ENCODE measurements at regions not wholly inside any gene's neighbourhood (a gene's known extent, or its start where the extent isn't known, plus 50 kb on each side); places are given as distances from the start of the nearest gene placed in this dataset.

DNA sequence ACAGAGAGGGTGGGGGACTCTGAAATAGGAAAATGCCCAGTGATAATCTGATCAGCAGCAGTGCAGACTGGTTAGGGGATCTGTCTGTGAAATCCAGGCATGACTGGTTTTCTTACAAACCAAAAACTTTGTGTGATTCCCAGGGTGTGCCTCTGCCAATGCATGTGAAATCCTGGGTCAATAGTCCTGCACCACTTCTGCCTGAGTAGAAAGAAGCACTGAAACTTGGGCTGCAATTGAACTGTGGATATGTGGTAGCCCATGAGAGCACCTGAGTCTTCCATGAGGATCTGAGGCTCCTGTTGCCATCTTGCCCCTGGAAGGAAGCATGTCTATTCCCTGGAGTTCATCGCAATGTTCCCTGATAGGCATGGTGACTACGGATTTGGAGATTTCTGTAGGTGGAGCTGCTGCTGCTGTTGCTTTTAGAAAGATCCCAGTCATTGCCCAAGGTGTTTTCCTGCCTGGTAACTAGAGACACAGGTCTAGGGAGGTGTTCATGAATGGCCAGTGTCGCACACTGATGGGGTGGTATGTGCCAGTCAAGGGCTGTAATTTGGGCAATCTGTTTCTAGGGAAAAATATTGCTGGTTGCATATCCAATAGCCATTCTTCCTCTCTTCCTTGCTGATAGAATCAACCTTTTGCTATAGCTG lies 146.7 kb downstream of the CARTPT start:
- DNase-seq (ENCODE audit: low read depth) = no peak

DNA sequence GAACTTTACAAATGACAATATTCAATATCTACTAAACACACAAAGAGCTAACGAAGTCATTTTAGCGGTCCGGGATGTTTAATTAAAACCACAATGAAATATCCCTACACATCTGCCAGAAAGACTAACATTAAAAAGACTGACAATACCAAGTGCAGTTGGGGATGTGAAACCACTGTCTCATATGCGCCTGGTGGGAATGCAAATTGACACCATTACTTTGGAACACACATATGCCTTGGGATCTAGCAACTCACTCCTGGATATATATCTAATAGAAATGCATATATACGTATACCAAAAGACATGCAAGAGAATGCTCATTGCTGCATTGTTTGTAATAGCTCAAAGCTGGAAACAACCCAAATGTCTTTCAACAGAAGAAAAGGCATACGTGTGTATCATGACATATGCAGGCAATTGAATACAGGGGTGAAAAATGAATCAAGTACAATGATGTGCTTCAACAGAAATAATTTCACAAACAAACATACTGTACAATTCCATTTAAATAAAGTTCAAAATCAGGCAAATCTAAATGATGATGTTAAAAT lies 153.3 kb downstream of the CARTPT start:
- no peak for DNase-seq (ENCODE audit: low read depth)

DNA sequence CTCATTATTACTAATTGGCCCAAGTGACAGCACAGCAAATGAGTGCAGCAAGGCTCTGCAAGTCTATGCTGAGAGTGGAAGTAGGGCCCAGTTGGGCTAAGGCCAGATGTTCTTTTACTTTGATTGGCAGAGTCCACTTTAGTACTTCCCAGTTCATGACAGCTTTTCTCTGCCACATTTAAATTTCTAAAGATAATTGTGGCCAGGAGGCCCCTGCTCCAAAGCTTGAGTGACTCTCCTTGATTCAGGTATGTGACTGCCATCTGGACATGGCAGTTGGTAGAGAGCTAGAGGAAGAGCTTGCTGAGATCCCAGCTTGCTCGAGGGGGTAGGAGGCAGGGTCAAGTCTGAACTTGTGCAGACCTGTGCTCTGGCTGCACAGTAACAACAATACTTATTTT lies 154.1 kb downstream of the CARTPT start:
- no peak for DNase-seq (ENCODE audit: low read depth)

DNA sequence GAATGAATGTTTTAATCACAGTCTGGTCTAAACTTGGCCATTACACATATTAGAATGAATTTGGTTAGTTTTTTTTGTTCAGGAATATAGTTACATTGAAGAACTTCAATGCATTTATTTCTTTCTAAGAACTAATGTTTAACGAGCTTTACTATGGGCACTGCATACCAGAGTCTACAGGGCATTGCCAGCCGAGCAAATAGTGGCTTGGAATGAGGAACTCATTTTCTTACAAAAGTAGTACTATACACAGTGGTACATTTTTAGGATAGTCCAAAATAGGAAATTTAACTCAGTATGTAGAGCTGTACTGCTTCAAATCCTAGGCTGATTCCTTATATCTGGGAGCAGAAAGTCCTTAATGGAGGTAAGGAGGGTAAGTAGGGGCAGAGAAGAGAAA lies 155.4 kb downstream of the CARTPT start:
- DNase-seq (ENCODE audit: low read depth) = no peak

DNA sequence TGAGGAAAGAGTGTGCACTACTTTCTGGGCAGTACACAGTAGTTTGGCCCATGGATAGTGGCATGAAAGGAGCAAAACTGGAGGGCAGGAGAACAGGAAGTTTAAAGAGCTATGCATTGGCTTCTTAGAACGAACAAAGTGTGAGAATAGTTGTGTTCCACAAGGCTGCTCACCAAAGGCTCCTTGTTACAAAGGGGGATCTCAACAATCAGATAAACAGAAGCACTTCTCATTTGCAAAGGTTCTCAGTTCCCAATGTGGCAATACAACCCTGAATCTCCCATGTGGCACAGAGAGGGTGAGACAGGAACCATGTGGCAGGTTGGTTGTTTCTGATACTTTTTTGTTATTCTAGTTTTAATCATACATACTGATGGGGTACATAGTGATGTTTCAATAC lies 158.4 kb downstream of the CARTPT start:
- no peak for DNase-seq (ENCODE audit: low read depth)

DNA sequence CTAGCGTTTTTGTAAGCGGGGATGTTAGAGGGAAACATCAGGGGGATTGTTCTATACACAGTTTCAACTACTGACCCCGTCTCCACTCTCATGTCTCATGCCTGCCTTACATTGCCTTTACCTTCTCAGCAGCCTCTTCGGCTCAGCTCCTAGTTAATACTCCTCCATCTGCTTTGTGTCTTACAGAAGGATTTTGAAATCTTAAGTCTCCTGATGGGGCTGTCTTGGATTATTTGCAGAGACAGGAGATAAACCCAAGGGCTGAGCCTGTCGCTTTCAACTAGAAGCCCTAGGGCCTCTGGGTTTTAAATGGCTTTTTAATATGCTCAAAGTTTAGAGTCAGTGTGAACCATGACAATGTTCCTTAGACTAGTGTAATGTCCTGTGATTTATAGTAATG lies 161.5 kb downstream of the CARTPT start:
- DNase-seq (ENCODE audit: low read depth) = no peak

DNA sequence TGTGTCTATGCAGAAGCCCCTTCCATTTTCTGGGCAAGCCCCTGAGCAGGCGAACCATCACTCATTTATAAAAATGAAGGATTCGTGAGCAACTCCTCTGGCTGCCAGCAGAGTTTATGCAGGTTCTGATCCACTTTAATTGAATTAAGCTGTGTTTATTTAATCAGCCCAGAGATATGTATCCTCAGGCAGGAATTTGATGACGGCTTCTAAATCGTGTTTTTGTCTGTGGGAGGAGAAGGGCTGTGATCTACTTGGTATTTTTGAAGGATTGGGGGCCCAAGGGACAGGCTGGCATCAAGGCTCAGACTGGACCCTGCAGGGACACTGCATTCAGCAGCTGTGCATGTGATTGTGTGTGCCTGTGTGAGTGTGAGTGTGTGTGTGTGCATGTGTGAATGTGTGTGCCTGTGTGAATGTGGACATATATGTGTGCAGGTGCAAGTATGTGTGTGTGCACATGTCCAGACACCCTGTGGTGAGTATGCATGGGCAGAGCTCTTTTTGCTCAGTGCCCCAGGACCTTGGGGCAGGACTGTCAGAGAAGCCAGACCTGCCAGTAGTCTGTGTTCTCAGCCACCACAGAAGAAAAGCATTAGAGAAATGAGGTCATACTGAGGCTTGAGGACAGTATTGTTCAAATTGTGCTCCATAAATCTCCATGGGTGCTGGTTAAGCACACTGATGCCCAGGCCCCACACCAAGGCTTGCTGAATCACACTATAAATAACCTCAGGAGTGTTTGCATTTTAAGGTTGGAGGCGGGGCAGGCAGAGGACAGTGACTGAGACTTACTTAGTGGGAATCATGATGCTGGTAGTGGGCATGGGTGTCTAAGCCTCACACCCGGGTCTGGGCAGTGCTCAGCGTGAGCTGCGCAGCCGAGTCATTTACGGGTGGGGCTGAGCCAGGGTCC lies 164.0 kb downstream of the CARTPT start:
- DNase-seq (ENCODE audit: low read depth) = no peak

DNA sequence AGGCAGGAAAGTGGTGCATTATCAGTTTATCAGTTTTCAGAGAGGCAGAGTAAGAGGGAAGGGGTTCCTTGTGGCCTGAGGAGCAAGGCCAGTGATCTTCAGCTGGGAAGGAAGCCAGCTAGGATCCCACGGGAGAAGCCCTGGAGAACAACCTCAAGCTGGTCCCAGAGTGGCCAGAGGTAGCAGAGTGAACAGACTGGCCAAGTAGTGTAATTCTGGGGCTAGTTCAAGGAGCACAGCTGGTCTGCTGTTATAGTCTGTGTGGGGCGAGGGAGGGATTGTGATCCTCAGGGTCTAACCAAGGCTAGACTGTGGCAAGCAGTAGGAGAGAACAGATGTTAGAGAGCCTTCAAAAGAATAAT lies 164.6 kb downstream of the CARTPT start:
- DNase-seq (ENCODE audit: low read depth) = no peak

DNA sequence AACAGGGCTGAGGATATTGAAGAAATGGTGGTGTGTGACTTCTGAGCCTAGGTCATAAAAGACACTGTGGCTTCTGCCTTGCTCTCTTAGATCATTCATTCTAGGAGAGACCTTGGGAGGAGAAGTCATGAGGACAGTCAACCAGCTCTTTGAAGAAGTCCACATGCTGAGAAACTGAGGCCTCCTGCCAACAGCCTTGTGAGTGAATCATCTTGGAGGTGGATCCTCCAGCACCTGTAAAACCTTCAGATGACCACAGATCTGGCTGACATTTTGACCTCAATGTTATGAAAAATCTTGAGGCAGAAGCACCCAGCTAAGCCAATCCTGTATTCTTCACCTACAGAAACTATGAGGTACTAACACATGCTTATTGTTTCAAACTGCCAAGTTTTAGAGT lies 165.9 kb downstream of the CARTPT start:
- DNase-seq (ENCODE audit: low read depth) = no peak

DNA sequence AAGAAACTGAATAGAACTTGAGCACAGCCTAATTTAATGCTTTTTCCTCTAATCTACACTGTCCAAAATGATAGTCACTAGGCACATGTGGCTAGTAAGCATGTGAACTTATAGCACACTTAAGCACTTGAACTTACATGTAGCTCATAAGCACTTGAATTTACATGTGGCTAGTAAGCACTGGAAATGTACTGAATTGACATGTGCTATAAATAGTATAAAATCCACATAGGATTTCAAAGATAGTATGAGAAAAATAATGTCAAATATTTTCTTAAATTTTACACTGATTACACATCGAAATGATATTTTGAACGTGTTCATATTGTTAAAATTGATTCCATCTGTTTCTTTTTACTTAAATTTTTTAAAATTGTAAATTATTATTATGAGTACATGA lies 167.3 kb downstream of the CARTPT start:
- DNase-seq (ENCODE audit: low read depth) = no peak

DNA sequence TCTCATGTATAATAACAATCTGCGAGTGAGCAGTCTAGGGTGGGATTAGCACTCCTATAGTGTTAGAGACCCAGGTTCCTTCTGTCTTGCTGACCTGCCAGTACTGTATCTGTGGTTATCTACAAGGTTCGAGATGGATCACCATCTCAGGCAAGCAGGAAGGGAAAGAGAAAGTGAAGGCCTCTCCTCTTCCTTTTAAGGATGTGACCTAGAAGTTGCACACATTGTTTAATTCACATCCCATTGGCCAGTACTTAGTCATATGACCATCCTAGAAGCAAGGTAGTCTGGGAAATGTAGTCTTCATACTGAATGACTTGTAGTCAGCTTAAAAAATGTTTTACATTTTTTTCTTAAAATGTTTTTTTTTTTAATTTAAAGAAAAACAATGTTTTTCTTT lies 168.6 kb downstream of the CARTPT start:
- no peak for DNase-seq (ENCODE audit: low read depth)

DNA sequence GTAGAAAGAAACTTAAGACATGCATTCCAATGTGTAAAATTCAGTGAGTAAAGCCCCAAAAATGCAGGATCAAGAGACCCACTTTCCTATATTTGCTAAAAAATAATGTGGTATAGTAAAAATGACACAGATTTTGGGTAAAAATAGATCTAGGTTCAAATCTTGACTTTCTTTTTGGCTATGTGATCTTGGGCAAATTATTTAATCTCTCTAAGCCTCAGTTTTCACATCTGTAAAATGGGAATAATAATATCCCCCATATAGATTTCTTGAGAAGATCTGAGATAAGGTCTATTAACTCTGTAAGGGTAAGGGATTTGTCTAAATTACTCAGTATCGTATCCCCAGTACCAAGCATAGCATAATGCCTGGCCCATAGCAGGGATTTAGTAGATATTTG lies 172.3 kb downstream of the CARTPT start:
- DNase-seq (ENCODE audit: low read depth) = no peak

DNA sequence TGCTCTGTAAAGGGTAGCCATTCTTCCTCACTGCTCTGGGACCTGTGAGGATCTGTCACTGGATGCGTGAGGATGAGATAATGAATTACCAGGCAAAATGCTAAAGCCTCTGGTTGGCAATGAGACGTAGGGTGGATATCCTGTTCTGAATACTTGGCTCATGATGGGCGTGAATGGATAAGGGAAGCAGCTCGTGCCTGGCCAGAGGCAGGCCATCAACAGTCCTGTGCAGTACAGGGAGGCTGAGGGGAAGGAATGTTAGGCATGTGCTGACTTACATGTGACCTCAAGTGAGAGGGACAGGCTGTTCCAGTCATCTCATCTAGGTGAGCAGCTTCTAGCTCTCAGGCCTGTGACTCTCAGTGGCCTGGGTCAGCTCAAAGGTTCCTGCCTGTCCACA lies 172.8 kb downstream of the CARTPT start:
- no peak for DNase-seq (ENCODE audit: low read depth)

DNA sequence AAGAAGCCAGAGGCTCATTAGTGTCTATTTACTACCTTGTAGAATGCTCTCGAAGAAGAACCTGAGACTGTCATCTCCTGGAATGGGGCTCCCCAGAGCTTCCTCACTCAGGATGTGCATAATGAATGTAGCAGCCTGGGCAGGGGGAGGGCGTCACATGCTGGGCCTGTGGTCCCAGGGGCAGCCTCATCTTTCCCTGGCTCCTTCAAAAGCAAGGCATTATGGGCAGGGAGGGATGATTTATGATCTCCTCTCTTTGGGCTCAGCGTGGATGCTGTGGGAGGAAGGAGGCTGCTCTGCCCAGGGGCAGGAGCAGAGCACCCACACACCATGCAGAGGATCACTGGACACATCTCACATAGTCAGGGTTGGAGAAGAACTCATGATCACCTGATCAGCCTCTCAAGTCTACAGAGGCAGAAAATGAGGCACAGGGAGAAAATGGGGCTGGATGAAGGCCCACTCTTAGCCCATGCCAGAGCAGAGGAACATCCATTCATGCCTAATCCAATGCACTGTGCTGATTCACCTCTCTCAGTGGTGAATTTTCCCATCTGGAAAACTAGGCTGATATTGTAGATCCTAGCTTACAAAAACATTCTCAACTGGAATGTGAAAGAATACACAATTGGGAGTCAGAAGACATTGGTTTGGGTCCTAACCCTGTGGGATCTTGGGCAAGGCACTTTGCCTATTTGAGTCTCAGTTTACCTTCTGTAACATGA lies 173.7 kb downstream of the CARTPT start:
- DNase-seq (ENCODE audit: low read depth) = no peak

DNA sequence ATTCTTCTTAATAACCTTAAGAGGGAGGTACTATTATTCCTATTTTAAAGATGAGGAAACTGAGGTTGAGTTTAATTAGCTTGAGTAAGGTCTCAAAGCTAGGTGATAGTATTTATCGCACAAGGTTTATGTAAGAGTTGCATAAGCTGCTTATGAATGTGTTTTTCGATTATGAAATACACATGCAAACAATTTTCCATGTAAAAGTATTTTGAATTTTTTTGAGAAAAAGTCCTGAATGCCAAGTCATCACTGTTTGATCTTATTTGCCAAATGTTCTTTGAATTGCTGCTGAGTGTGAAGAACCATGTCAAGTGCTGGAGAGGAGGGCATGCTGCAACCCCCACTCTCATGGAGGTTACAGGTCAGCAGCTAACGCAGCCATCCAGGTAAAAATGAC lies 174.4 kb downstream of the CARTPT start:
- DNase-seq (ENCODE audit: low read depth) = no peak

DNA sequence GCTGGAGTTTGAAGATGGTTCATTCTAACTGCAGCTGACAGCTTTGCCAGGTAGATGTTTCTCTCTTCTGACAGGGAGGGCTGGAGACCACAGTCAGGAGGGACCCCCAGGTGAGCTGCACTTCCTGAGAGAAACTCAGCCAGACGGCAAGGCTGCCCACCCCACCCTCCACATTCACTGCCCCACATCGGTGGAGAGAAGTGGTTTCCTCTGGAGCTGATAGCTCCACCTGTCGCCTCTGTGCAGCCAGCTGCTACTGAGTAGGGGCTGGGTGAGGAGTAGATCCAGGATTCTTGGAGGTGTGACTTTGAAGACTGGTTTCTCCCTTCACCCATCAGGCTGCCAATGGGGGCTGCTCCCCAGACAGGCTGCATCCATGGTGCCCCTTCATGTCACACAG lies 175.0 kb downstream of the CARTPT start:
- no peak for DNase-seq (ENCODE audit: low read depth)

DNA sequence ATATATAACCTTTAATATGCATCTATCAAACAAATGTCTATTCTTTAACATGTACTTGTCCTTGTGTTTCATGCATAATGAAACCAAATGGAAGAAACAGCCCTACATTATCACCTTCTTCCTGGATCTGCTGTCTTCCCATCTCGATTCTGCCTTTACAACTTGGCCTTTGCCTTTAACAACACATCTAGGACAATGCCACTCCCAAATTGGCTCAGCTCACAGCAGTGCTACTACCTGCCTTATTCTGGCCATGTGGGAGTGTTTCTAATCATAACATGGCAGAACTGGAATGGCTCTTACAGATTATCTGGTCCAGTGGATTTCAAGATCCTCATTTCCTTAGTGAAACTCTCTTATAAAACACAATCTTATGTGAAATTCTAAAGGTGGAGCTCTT lies 176.5 kb downstream of the CARTPT start:
- DNase-seq (ENCODE audit: low read depth) = no peak

DNA sequence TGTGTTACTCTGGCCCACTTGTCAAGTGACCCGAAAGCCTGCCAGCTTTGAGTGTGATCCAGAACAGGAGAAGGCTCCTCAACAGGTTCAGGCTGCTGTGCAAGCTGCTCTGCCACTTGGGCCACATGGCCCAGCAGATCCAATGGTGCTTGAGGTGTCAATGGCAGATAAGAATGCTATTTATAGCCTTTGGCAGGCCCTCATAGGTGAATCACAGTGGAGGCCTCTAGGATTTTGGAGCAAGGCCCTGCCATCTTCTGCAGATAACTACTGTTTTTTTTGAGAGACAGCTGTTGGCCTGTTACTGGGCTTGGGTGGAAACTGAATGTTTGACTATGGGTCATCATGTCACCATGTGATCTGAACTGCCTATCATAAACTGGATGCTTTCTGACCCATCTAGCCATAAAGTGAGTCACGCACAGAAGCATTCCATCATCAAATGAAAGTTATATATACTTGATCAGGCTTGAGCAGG lies 180.8 kb downstream of the CARTPT start:
- DNase-seq (ENCODE audit: low read depth) = no peak

DNA sequence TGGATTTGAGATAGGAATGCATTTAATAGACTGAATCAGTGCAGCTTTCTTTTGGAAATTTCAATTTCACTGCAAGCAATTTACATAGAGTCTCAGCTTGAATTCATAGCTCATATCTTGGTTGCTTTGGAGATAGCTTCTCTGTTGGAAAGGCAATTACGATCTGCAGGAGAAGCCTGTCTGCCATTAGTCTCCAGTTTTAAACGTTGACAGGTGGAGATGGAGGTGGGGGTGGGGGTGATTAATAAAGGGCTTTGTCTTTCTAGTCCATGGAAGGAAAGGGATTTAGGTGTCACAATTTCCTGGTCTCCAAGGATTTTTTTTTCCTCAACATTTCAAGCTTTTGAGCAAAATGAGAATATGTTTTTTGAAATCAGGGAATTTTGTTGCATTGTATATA lies 184.7 kb downstream of the CARTPT start:
- no peak for DNase-seq (ENCODE audit: low read depth)

DNA sequence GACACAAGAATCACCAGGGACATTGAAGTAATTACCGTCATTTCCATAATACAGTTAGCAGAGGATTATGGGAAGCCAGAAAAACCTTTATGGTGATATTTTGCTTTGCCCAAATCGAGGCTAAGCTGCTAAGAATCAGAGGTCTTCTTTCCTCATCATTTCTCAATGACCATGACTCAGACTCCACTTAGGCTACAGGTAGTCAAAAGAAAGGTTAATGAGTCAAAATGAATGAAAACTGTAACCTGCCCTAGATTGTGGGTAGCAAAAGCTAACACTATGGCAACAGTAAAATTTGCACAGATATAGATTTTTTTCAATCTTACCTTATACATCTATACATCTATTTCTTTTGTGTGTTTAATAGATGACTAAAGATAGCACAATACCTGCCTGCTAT lies 185.8 kb downstream of the CARTPT start:
- no peak for DNase-seq (ENCODE audit: low read depth)

DNA sequence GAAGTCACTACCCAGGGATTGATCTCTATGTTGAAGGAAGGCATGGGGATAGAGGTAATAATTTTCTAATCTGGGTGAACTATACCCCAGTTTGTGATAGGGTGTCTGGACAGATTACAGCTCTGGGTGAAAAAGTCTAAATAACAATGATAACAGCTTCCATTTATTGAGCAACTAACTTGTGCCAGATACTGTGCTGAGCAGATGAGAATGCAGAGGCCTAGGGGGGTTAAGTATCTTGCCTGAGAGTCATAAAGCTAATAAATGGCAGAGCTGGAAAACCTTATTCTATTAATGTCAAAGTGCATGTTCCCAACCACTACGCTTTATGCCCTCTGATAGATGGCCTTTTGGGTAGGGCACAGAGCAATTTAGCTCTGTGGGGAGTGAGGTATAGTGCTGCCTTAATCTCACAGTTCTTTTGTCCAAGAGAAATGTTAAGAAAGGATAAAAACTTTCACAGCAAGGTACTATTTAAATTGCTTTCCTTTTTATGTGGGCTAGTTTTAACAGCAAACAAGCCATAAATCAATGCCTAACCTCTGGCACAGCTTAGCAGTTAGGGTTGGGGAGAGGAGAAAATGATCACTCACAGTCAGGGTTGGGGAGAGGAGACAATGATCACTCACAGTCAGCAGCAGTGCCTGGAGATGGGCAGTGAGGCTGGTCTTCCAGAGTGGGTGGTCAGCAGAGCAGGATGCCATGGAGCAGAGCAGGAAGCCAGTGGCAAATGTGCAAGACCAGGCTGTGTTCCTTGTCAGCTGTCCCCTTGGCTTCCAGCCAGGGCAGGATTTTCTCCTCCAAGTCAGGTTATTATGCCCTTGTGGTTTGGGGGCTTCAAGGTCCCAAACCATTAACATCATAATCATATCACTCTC lies 187.0 kb downstream of the CARTPT start:
- DNase-seq (ENCODE audit: low read depth) = no peak

Measured in stimulated activated CD8-positive, alpha-beta memory T cell treated with anti-CD3 and anti-CD28 coated beads, Interleukin-12 subunit alpha, Interleukin-12 subunit beta, amount 100 ng/mL, for 4 hours (primary cell).